GM19239 (cell line): ENCODE measurements at regions not wholly inside any gene's neighbourhood (a gene's known extent, or its start where the extent isn't known, plus 50 kb on each side); places are given as distances from the start of the nearest gene placed in this dataset.
"Not testable (repeated sequence)": the region's sequence is repeated elsewhere in the genome, so short reads cannot be mapped to it uniquely, and the experiment has no call there.

Experiments
- DNase-seq: peaks from one replicate; pipeline ENCODE4 v3.0.0; 2011; ENCODE audit warnings: low spot score; ENCODE audit not compliant: insufficient read length
- FAIRE-seq: peaks from 2 replicates; lab custom pipeline; 2011; peaks lifted over from hg19 to GRCh38; lab: Jason Lieb, UNC

DNA sequence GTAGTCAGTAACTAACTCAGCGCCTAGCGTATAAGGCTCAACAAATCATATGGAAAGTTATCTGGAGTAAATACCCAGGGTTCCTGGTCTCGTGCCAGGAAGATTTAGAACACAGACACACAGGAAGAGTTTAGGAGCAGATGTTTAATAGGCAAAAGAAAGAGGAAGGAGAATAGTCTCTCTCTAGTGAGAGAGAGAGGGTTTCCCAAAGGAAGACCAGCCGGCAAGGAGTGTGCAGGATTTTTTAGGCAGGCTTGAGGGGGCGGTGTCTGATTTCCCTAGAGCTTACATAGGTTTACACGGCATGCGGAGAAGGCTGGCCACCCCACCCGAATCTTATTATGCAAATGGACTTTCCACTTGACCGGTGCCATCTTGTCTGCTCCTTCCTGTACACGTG is 284.0 kb upstream of the FRG1 start:
- FAIRE-seq: no peak
- no peak for DNase-seq

DNA sequence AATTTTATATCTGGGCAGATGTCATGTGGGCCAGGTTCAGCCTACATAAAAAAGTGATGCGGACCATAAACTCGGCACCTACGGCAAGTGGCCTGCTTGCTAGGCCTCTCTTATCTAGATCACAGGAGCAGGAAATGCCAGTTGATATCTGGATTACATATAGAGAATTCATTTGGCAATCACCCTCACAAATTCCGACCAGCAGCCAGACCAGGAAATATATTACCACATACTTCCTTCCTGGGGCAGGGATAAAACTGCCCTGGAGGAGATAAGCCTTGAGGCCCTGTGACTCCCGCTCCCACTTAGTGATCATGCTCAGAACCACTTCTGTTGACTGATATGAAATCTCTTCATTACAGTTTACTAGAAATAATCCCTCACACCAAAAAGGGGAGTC is 282.4 kb upstream of the FRG1 start:
- not testable (repeated sequence) for FAIRE-seq, DNase-seq

DNA sequence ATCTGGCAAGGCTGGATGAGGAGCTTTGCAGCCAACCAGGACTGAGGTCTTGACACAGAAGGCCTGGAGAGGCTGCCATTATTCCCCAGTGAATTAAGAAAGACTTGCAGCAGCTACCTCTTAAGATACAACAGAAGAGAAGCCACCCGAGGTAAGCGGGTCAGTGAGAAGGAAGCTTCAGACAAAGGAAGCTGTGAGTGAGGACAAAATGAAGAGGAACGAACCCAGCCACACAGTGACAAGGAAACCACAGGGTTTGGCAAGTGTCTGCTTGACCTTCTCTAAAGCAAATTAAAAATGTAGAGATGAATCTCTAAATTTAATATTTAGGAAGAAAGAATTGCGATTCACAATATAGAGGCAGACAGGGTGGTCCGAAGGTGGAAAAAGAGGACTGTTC is 281.8 kb upstream of the FRG1 start:
- not testable (repeated sequence) for FAIRE-seq, DNase-seq

DNA sequence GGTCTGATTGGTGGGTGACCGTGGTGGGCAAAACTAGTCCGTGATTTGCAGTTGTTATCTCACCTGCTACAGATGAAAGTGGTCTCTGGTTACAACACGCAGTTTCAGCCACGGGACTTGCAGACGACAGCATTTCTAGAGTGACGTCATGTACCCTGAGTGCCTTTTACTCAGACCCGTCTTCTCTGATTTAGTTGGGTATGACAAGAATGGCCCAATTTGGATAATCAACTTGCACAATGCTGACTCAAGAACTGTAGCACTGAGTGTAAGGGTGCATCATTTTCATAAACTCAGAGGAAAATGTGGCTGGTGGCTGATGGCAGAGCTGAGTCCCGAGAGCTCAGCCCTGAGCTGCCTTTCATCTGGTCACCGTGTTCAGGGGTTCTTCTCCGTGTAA is 281.4 kb upstream of the FRG1 start:
- FAIRE-seq (no peak), DNase-seq (no peak)

DNA sequence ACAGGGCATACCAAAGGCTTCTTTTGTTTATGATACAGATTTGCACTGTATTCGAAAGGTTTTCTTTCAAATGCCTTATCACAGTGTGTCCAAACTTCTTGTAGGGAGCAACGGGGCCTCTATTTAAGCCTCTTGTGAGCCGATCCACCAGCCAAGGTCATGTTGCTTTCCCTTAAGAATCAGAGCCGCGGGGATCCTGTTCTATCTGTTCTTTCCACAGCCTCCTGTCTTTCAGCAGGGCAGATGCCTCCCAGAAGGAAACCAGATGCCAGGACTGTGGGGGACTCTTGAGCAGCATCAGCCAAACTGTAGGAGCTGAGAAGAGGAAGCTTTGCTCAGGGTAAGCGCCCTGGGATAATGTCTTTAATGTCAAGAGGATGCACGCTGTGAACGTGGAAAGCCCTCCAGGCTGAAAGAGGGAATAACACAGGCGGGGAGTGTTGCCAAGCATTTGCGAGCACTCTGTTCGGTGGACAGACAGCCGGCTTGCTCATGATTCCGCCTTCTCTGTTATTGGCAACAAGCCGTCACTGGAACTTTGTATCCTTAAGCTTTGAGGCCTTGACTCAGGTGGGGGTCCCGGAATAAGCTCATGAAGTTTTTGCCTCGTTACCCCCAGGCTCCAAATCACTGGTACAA is 279.8 kb upstream of the FRG1 start:
- DNase-seq: no peak
- FAIRE-seq: no peak

DNA sequence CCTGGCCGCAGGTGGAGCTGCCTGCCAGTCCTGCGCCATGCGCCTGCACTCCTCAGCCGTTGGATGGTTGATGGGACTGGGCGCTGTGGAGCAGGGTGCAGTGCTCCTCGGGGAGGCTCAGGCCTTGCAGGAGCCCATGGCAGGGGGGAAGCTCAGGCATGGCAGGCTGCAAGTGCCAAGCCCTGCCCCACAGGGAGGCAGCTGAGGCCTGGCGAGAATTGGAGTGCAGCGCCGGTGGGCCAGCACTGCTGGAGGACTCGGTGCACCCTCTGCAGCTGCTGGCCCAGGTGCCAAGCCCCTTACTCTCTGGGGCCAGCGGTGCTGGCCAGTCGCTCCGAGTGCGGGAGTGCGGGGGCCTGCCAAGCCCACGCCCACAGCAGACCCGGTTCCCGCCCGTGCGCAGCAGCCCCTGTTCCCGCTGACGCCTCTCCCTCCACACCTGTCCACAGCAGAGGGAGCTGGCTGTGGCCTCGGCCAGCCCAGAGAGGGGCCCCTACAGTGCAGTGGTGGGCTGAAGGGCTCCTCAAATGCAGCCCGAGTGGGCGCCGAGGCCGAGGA is 275.9 kb upstream of the FRG1 start:
- FAIRE-seq (no peak), DNase-seq (no peak)

DNA sequence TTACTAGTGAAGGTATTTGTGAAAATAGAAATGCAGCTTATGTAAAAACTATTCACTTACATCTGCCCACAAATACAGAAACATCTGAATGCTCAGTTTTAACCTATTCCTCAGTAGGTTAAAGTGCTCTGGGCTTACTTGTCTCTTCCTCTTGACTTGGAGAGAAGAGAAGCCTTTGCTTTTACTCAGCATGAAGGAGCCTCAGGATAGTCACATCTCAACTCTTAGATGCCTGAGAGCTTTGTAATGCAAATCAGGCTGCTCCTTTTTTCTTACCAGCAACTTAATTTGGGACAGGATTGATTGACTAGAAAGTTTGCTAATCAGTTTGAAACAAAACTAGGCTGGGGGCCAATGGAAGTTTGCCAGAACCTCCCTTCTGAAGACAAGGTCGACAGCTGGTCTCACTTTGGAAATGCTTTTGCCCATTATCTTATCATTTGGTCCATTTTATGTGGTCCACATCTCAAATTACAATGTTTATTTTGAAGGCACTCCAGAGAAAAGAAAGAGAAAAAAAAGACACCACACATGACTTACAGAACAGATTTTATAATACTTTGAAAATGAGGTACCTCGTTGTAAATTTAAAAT is 274.9 kb upstream of the FRG1 start:
- FAIRE-seq, DNase-seq: not testable (repeated sequence)

DNA sequence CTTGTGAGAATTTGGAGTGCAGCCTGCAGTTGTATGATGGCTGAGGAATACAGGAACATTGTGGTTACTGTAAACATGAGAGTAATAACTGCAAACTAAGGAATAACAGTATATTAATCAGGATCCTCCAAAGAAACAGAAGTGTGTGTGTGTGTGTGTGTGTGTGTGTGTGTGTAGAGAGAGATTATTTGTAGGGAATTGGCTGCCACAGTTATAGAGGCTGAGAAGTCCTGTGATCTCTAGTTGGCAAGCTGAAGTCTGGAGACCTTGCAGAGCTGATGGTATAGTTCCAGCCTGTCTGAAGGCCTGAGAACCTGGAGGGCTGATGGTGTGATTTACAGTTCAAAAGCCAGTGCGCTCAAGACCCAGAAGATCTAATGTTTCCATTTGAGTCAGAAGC is 273.3 kb upstream of the FRG1 start:
- FAIRE-seq: not testable (repeated sequence)

DNA sequence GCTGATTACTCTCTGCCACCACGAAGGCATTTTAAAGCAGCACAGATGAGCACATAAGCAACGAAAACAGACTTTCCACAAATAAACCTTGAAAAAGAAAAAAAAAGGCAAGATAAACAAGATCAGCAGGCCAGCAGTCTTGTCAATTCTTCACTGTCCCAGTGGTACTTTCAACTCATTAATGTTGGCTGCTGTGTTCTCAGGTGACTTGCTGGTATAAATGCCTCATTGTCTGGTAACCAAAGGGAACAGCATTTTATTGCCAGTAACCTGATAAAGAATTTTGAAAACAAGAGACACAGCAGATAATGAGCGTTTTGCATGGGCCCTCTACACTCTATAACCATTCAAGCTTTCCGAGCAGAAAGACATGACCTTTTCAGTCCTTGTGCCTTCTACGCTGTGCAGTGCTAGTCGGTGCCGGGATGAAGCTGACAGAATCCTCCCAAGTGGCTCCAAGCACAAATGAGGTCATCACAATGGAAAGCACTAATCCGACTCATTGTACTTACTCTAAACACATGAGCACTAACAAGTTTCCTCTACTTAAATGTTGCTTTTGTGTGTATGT is 242.9 kb upstream of the FRG1 start:
- not testable (repeated sequence) for FAIRE-seq, DNase-seq

More for the DNA sequence above, 273.3 kb upstream of the FRG1 start:
- DNase-seq: not testable (repeated sequence)

DNA sequence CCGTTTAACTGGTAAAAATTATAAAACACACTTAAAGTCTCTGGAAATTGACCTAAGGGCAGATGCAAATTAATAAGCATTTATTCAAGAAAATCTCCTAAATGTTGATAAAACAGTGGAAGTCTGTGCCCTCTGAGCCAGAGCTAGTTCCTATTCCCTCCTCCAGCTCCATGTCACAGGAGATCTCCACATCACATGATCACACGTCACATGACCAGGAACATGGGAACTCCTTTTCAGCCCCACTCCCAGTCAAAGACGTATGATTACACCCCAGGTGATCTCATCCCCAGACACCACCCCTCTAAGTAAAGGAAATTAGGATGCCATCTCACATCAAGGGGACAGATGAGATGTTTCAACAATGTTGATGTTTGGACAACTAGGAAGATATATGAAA is 237.7 kb upstream of the FRG1 start:
- FAIRE-seq, DNase-seq: not testable (repeated sequence)

DNA sequence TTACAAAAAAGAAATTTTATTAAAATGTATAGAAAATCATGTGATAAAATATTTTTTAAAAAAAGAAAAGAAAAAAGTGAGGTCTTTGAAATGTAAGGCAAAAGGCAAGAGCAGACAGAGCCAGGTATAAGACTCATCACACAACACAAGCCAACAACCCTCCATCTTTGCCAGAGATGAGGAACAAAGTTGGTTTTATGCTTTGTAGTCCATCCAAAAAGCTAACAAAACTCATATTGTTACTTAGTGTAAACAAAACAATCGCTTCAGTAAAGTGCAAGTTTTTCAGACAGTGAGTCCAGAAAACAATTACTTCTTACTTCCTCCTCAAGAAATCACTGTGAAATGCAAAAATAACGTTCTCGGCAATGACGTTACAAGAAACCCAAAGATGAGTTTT is 233.9 kb upstream of the FRG1 start:
- not testable (repeated sequence) for FAIRE-seq

DNA sequence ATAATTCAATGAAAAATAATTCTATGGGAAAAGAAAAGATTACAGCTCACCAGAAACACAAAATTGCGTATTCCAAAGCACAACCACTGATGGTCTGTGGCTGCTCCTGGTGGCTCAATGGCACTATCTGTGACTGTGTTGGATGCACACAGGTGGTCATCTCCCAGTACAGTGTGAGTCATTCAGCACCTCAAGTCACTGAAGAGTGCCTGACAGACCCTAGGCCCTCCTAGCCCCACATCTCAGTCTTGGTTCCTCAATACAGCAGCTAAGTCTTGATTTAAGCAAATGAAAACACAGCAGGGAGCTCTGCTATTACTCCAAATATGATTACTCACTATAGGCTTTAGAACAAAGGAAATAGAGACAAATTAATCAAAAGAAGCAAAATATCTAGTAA is 233.4 kb upstream of the FRG1 start:
- not testable (repeated sequence) for FAIRE-seq, DNase-seq

More for the DNA sequence above, 233.9 kb upstream of the FRG1 start:
- DNase-seq: not testable (repeated sequence)

DNA sequence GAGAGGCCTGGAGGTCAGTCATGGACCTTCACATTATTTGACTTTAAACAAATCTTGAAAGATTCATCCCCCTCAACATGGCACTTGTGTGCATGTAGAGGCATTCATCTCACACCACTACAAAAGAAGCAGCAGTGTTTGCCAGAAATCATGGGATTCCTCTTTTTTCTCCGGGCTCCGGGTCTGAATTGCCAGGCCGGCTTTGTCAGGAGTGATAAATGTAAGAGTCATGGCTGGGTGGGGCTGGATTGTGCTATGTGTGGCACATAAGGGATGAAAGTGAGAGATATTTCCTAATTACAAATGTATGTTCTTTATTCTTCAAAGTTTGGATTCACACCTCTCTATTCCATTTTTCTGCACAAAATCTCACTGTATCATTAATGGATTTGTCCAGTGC is 228.7 kb upstream of the FRG1 start:
- DNase-seq, FAIRE-seq: not testable (repeated sequence)

DNA sequence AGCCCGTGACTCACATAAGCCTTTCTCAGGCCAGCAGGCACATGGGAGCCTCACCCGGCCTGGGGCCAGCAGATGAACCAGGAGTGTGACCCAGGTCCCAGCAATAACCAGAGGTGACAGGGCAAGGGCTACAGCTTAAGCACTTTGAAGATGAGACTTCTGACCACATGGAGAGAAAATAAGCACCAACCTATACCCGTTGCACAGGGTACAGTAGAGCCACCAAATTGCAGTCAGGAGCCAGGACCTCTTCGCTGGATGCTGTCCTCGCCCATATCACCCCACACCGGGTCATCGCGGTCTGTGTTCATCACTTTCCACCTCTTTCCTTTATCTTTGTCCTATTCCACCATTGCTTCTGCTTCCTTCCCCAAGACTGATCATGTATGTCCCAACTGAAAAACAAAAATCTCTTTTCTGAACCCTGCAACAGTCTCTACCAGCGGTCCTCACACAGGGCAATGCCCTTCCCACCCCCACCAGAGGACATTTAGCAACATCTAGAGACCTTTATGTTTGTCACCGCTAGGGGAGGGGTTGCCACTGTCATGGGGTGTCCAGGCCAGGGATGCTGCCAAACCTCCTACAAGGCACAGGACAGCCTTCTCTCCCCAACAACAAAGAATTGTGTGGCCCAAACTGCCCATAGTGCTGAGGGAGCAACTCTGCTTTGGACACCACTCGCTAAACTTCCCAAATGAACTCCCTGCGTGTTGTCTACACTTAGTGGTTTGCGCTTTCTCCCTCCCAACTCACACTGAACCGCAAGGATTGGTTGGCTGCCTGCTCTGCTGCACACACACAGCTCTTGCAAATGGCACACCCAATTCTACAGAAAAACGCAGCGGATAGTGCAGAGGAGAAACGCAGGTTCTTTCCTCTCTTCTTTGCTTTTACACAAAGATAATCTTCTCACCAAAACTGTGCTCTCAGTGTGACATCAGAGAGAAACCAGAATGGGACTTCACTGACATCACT is 219.4 kb upstream of the FRG1 start:
- FAIRE-seq, DNase-seq: not testable (repeated sequence)

DNA sequence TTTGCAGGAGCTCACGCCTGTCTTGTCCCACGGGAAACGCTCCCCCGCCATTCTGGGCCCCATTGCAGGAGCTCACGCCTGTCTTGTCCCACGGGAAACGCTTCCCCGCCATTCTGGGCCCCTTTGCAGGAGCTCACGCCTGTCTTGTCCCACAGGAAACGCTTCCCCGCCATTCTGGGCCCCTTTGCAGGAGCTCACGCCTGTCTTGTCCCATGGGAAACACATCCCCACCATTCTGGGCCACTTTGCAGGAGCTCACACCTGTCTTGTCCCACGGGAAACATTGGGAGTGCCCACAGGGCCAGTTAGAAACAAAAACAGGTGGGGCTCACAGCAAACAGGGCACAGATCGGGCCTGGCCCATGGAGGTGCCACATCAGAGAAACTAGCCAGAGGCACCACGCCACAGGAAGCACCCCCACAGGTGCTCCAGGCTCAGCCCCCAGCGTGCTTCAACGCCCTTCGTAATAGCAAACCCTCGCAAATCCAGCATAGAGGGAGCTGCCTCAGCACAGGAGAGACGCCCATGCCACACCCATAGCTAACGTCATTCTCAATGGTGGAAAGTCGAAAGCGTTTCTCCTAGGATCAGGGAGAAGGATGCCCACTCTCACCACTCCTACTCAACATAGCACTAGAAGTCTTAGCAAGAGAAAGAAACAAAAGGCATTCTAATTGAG is 218.2 kb upstream of the FRG1 start:
- not testable (repeated sequence) for FAIRE-seq, DNase-seq

DNA sequence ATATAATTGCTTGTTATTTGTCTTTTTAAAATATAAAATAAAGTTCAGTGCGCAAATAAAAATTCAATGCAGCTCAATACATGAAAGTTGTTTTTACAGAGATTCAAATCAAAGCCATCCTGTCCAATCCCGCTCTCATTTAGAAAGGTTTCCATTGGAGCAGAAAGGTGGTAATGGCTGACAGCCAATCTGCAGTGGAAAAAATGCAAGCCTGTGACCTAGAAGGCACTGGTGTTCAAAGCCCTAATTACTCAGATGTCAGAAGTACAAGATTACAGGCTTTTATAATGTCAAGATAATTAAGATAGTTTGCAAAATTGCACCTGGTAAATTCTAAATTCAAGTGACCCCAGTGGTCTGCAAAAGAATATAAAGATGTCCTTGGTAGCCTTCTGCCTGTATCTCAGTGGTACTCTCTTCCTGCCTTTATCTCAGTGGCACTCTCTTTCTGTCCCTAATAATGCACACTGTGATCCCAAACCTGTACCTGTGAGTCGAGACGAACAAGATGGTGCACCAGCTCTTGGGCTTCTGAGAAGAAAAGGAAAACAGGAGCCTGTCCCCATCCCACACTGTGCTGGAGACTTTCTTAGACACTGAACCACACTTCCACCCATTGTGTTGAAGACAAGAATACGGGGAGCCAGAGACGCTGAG is 212.6 kb upstream of the FRG1 start:
- FAIRE-seq, DNase-seq: not testable (repeated sequence)

DNA sequence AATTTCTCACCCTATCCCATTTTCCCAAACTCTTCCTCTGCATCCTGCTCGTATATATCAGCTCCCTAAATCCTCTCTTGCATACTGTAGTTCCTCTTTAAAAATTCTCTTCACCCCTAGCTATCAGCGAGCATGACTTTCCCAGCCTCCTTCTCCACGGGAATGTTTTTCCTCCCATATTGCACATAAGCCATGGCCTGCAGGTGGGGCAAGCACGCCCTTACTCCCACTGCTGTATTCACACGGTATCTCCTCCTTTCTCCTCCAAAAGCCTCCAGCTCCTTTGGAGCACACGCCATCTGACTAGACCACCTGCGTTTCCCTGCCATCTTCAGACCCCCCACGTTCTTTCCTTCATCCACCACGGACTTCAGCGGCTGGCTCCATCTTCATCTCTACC is 208.7 kb upstream of the FRG1 start:
- not testable (repeated sequence) for DNase-seq

DNA sequence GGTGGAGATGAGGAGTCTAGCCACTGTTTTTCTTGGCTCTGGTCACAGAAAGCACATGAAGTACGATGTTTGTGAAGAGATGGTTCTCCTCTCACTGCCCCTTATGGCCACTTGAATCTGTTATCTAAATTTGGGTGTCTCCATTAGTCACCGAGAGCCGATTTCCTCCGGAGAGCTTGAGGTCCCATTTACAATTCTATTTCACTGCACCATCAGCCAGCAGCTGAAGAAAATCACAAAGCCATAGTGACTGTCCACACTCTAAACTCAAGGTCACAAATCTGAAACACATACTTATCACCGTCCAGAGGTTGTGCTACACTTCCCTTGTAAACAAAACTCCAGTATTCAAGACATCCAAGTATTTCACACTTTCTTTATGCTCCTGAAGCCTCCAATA is 207.2 kb upstream of the FRG1 start:
- DNase-seq, FAIRE-seq: not testable (repeated sequence)

More for the DNA sequence above, 208.7 kb upstream of the FRG1 start:
- not testable (repeated sequence) for FAIRE-seq
